ENCODE measurements at regions not wholly inside any gene's neighbourhood (a gene's known extent, or its start where the extent isn't known, plus 50 kb on each side); places are given as distances from the start of the nearest gene placed in this dataset.

DNA sequence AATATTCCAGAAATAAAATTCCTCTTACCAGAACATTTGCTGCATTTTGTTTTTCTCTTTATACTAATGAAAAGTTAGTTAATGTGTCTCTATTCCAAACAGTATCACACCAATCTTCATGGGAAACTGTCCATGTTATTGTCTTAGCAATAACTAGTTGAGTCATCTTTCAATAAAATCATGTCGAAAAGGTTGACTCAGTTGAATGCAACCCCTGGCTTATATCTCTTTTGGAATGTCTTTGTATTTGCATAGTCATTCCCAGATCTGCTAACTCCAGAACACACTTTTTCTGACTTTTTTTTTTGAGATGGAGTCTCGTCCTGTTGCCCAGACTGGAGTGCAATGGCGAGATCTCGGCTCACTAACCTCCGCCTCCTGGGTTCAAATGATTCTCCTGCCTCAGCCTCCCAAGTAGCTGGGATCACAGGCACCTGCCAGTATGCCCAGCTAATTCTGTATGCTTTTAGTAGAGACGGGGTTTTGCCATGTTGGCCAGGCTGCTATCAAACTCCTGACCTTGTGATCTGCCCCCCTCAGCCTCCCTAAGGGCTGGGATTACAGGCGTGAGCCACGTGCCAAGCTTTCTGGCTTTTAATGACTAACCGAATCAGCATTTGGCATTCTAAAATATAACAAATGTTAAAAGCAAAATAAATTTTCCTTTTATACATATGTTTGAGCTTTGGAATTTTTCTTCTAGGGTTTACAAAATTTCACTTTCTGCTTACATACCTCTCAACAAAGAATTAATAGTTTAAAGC, 133.2 kb upstream of the GULP1 start:
- no peaks in the 10 kb centered on the region for H3K27me3 ChIP-seq
- TF ChIP-seq POLR2A (IDR thresholded peaks at IDR 0.05), result no peak
- TF ChIP-seq, protein P1, sequence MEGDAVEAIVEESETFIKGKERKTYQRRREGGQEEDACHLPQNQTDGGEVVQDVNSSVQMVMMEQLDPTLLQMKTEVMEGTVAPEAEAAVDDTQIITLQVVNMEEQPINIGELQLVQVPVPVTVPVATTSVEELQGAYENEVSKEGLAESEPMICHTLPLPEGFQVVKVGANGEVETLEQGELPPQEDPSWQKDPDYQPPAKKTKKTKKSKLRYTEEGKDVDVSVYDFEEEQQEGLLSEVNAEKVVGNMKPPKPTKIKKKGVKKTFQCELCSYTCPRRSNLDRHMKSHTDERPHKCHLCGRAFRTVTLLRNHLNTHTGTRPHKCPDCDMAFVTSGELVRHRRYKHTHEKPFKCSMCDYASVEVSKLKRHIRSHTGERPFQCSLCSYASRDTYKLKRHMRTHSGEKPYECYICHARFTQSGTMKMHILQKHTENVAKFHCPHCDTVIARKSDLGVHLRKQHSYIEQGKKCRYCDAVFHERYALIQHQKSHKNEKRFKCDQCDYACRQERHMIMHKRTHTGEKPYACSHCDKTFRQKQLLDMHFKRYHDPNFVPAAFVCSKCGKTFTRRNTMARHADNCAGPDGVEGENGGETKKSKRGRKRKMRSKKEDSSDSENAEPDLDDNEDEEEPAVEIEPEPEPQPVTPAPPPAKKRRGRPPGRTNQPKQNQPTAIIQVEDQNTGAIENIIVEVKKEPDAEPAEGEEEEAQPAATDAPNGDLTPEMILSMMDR (IDR thresholded peaks at IDR 0.05), result no peak
- no peaks in the 10 kb centered on the region for H3K9me3 ChIP-seq
- no peak overlapping the region for H3K27ac ChIP-seq
- no peak overlapping the region for H3K4me3 ChIP-seq
- H3K36me3 ChIP-seq (replicated peaks in 1 of 2; ENCODE audit: insufficient read depth in 1 of 2, low read depth in 2 of 2), result no peaks in the 10 kb centered on the region
- ATAC-seq (no peak), DNase-seq (no peak)
- intact Hi-C loops (cut with DNase I), result no loop called here
- 64 to 67% methylated on average over 9 of the region's 9 CpGs for WGBS, 2 donors
- no peaks in the 10 kb centered on the region for H3K4me1 ChIP-seq

DNA sequence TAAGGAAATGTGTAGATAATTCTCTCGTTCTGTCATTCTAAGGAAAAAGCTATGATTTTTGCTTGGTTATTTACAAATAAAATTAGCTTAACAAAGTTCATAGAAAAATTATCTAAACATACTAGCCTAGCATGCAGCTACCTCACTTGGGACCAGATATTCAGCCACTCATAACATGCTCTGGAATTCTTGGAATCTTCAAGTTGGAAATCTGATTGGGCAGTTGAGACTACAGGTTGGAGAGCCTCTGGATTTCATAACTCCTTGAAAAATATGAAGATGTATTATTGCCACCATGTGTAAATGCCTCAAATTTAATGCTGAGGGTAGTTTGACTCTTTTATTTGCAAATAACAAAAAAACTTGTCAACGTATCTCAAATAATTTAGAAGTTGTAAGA, 132.2 kb upstream of the GULP1 start:
- Histone ChIP-seq H3K4me1 (no peaks in the 10 kb centered on the region), H3K36me3 (replicated peaks in 1 of 2; ENCODE audit: insufficient read depth in 1 of 2, low read depth in 2 of 2) (no peaks in the 10 kb centered on the region), H3K4me3 (no peak overlapping the region), H3K27me3 (no peaks in the 10 kb centered on the region), H3K27ac (no peak overlapping the region), H3K9me3 (no peaks in the 10 kb centered on the region)
- no peak for TF ChIP-seq POLR2A (IDR thresholded peaks at IDR 0.05)
- TF ChIP-seq, protein P1 (IDR thresholded peaks at IDR 0.05), result no peak
- intact Hi-C loops (cut with DNase I), result no loop called here
- ATAC-seq (no peak), DNase-seq (no peak)
- WGBS, 2 donors, result 78 to 88% methylated on average over 2 of the region's 2 CpGs

DNA sequence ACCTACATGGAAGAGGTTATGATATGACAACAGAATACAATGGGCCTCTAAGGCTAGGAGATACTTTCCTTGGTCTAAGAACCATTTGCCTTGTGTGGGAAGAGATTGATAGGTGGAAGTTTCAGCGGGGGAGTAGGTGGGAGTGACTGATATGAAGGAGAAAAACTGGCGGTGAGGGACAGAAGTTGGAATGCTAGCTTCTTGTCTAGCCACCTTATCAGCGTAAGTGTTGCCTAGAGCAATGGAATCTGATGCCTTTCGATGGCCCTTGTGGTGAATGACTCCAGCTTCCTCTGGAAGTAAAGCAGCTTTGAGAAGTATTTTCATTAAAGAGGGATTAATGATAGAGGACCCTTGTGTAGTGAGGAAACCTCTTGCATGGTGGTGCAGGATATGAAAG, 121.3 kb upstream of the GULP1 start:
- no peak for ATAC-seq
- TF ChIP-seq POLR2A (IDR thresholded peaks at IDR 0.05), result no peak
- TF ChIP-seq, protein P1 (IDR thresholded peaks at IDR 0.05), result no peak
- no peaks in the 10 kb centered on the region for H3K27me3 ChIP-seq
- H3K4me3 ChIP-seq, result no peak overlapping the region
- no peak for DNase-seq
- H3K36me3 ChIP-seq (replicated peaks in 1 of 2; ENCODE audit: insufficient read depth in 1 of 2, low read depth in 2 of 2), result no peaks in the 10 kb centered on the region
- intact Hi-C loops (cut with DNase I), result no loop called here
- WGBS, 2 donors, result 82 to 85% methylated on average over 4 of the region's 4 CpGs
- H3K4me1 ChIP-seq, result no peaks in the 10 kb centered on the region
- no peaks in the 10 kb centered on the region for H3K9me3 ChIP-seq
- no peak overlapping the region for H3K27ac ChIP-seq

DNA sequence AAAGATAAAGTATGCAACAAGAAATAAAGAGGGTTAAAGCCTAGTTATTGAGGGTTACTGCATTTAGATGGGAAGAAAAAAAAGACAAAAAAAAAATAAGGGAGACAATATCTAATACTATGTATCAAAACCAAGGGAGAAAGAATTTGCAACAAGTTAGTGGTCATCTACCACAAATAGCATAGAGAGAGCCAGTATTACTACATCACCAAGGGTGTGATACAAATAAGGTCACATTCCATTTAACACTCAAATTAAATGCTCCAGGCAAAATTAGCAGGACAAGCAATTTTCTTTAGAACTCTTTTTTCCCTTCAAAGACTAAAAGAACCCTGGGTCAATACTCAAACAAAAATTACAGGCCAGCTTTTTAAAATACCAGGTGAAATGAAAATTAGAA, 115.1 kb upstream of the GULP1 start:
- no peaks in the 10 kb centered on the region for H3K36me3 ChIP-seq (replicated peaks in 1 of 2; ENCODE audit: insufficient read depth in 1 of 2, low read depth in 2 of 2)
- no peaks in the 10 kb centered on the region for H3K9me3 ChIP-seq
- H3K4me1 ChIP-seq, result no peaks in the 10 kb centered on the region
- H3K27me3 ChIP-seq, result no peaks in the 10 kb centered on the region
- ATAC-seq (no peak), DNase-seq (no peak)
- no peak overlapping the region for H3K27ac ChIP-seq
- TF ChIP-seq, protein P1 (IDR thresholded peaks at IDR 0.05), result no peak
- no peak for TF ChIP-seq POLR2A (IDR thresholded peaks at IDR 0.05)
- intact Hi-C loops (cut with DNase I), result no loop called here
- H3K4me3 ChIP-seq, result no peak overlapping the region

Data from body of pancreas (tissue), 4 donors.